ENCODE measurements at regions not wholly inside any gene's neighbourhood (a gene's known extent, or its start where the extent isn't known, plus 50 kb on each side); places are given as distances from the start of the nearest gene placed in this dataset.

GRCh38 chr14:49480979-49481498, 105.1 kb downstream of the RPS29 start:
- Histone ChIP-seq H3K9me1 (ENCODE audit: control insufficient read depth, extremely low read depth, insufficient read depth, low read length) (no peaks in the 10 kb centered on the region), H3K4me3 (ENCODE audit: control insufficient read depth in 2 of 3, extremely low read depth in 1 of 3, insufficient read depth in 2 of 3, low read depth in 1 of 3, low read length in 3 of 3) (no peak overlapping the region), H4K20me1 (ENCODE audit: control insufficient read depth, extremely low read depth, insufficient read depth, low read length) (no peaks in the 10 kb centered on the region), H3K79me2 (ENCODE audit: control insufficient read depth, insufficient read depth, low read length) (no peaks in the 10 kb centered on the region), H3K9ac (ENCODE audit: control insufficient read depth, extremely low read depth, insufficient read depth, low read length) (no peak overlapping the region), H3K4me1 (ENCODE audit: control insufficient read depth, extremely low read depth, insufficient read depth, low read length) (no peaks in the 10 kb centered on the region), H2AFZ (ENCODE audit: control insufficient read depth, low read length) (no peak overlapping the region), H3K27ac (ENCODE audit: control insufficient read depth, insufficient read depth, low read length) (no peak overlapping the region), H3K9me3 (ENCODE audit: control insufficient read depth, low read depth, low read length) (no peaks in the 10 kb centered on the region), H3K4me2 (ENCODE audit: control insufficient read depth, extremely low read depth, insufficient read depth, low read depth, low read length) (no peak overlapping the region), H3K27me3 (ENCODE audit: control insufficient read depth, extremely low read depth, insufficient read depth, low read length) (no peaks in the 10 kb centered on the region), H3K36me3 (ENCODE audit: control insufficient read depth in 2 of 2, extremely low read depth in 1 of 2, insufficient read depth in 2 of 2, low read length in 2 of 2) (no peaks in the 10 kb centered on the region)
- FAIRE-seq (no peak), DNase-seq (ENCODE audit: low read depth, low spot score) (peak; percentile 9)
- dilution Hi-C loops (cut with MboI; ENCODE audit: extremely low pct_ligation_motif_present, low sequenced_read_pairs) = no loop called here
- TF ChIP-seq CTCF (optimal IDR thresholded peaks at IDR 0.05 in 1 of 3, IDR thresholded peaks at IDR 0.05 in 1 of 3, conservative IDR thresholded peaks at IDR 0.05 in 1 of 3; ENCODE audit: extremely low read depth in 1 of 3, insufficient read depth in 2 of 3, low read length in 3 of 3) (no peak), EZH2 (IDR thresholded peaks at IDR 0.05; ENCODE audit: low read length) (no peak)

GRCh38 chr14:49480053-49480760, 106.0 kb downstream of the RPS29 start:
- Histone ChIP-seq H3K9ac (ENCODE audit: control insufficient read depth, extremely low read depth, insufficient read depth, low read length) (no peak overlapping the region), H3K4me1 (ENCODE audit: control insufficient read depth, extremely low read depth, insufficient read depth, low read length) (no peaks in the 10 kb centered on the region), H3K27me3 (ENCODE audit: control insufficient read depth, extremely low read depth, insufficient read depth, low read length) (no peaks in the 10 kb centered on the region), H3K36me3 (ENCODE audit: control insufficient read depth in 2 of 2, extremely low read depth in 1 of 2, insufficient read depth in 2 of 2, low read length in 2 of 2) (no peaks in the 10 kb centered on the region), H3K9me1 (ENCODE audit: control insufficient read depth, extremely low read depth, insufficient read depth, low read length) (no peaks in the 10 kb centered on the region), H4K20me1 (ENCODE audit: control insufficient read depth, extremely low read depth, insufficient read depth, low read length) (no peaks in the 10 kb centered on the region), H2AFZ (ENCODE audit: control insufficient read depth, low read length) (no peak overlapping the region), H3K4me2 (ENCODE audit: control insufficient read depth, extremely low read depth, insufficient read depth, low read depth, low read length) (no peak overlapping the region), H3K4me3 (ENCODE audit: control insufficient read depth in 2 of 3, extremely low read depth in 1 of 3, insufficient read depth in 2 of 3, low read depth in 1 of 3, low read length in 3 of 3) (no peak overlapping the region), H3K9me3 (ENCODE audit: control insufficient read depth, low read depth, low read length) (no peaks in the 10 kb centered on the region), H3K27ac (ENCODE audit: control insufficient read depth, insufficient read depth, low read length) (no peak overlapping the region), H3K79me2 (ENCODE audit: control insufficient read depth, insufficient read depth, low read length) (no peaks in the 10 kb centered on the region)
- no peak for FAIRE-seq
- TF ChIP-seq EZH2 (IDR thresholded peaks at IDR 0.05; ENCODE audit: low read length) (no peak), CTCF (optimal IDR thresholded peaks at IDR 0.05 in 1 of 3, IDR thresholded peaks at IDR 0.05 in 1 of 3, conservative IDR thresholded peaks at IDR 0.05 in 1 of 3; ENCODE audit: extremely low read depth in 1 of 3, insufficient read depth in 2 of 3, low read length in 3 of 3) (no peak)
- dilution Hi-C loops (cut with MboI; ENCODE audit: extremely low pct_ligation_motif_present, low sequenced_read_pairs) = no loop called here
- DNase-seq (ENCODE audit: low read depth, low spot score) = no peak
